Glomerular visceral epithelial cell (primary cell): ENCODE measurements at regions not wholly inside any gene's neighbourhood (a gene's known extent, or its start where the extent isn't known, plus 50 kb on each side); places are given as distances from the start of the nearest gene placed in this dataset.

Source experiments
- DNase-seq: peaks from one replicate; pipeline ENCODE4 v3.0.0-alpha.2; 2016; ENCODE audit errors: extremely low spot score

- no peak for DNase-seq
Observed at GRCh38 chr6:156413154-156413553, 364.0 kb upstream of the ARID1B start.

GRCh38 chr6:156410649-156411048, 366.5 kb upstream of the ARID1B start:
- no peak for DNase-seq

- DNase-seq: no peak
Observed at GRCh38 chr6:156408655-156409054, 368.5 kb upstream of the ARID1B start.

- no peak for DNase-seq
Observed at GRCh38 chr6:156407334-156407733, 369.8 kb upstream of the ARID1B start.

GRCh38 chr6:156406688-156407087, 370.5 kb upstream of the ARID1B start:
- no peak for DNase-seq

GRCh38 chr6:156406099-156406498, 371.1 kb upstream of the ARID1B start:
- DNase-seq: no peak

GRCh38 chr6:156402628-156403027, 374.6 kb upstream of the ARID1B start:
- no peak for DNase-seq

GRCh38 chr6:156402227-156402626, 375.0 kb upstream of the ARID1B start:
- DNase-seq: no peak

GRCh38 chr6:156400487-156400886, 376.7 kb upstream of the ARID1B start:
- no peak for DNase-seq

- DNase-seq: no peak
Observed at GRCh38 chr6:156398966-156399365, 378.2 kb upstream of the ARID1B start.

- DNase-seq: no peak
Observed at GRCh38 chr6:156398371-156398770, 378.8 kb upstream of the ARID1B start.

GRCh38 chr6:156396791-156397418, 380.3 kb upstream of the ARID1B start:
- DNase-seq: no peak

GRCh38 chr6:156396068-156396771, 381.0 kb upstream of the ARID1B start:
- no peak for DNase-seq

- no peak for DNase-seq
Observed at GRCh38 chr6:156395276-156395675, 381.9 kb upstream of the ARID1B start.

- DNase-seq: no peak
Observed at GRCh38 chr6:156392648-156393047, 384.5 kb upstream of the ARID1B start.

- no peak for DNase-seq
Observed at GRCh38 chr6:156391977-156392376, 385.2 kb upstream of the ARID1B start.

GRCh38 chr6:156391061-156391672, 386.0 kb upstream of the ARID1B start:
- no peak for DNase-seq

- no peak for DNase-seq
Observed at GRCh38 chr6:156390621-156391020, 386.6 kb upstream of the ARID1B start.

GRCh38 chr6:156389296-156389695, 387.9 kb upstream of the ARID1B start:
- DNase-seq: no peak

- no peak for DNase-seq
Observed at GRCh38 chr6:156387472-156387871, 389.7 kb upstream of the ARID1B start.

- no peak for DNase-seq
Observed at GRCh38 chr6:156383059-156383458, 394.1 kb upstream of the ARID1B start.

GRCh38 chr6:156379392-156380289, 397.5 kb upstream of the ARID1B start:
- DNase-seq: no peak
